ENCODE measurements at regions not wholly inside any gene's neighbourhood (a gene's known extent, or its start where the extent isn't known, plus 50 kb on each side); places are given as distances from the start of the nearest gene placed in this dataset.

DNA sequence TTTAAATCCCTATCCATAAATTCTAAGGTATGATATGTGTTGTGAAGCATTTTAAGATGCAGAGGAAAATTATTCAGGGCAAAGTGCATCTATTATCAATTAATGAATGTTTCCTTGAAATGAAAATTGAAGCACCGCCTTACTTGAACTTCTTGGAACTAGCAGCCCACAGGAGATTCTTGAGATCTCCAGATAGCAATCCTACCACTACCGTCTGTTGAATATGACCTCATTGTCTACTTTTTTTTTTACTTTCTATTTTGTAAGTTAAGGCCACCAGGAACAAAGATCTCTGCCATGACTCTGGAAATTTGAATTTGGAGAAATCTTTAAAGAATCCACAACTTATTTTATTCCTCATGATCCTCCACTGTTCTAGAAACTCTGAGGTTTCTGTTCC is 808.7 kb downstream of the KCNA4 start:
- no peak overlapping the region for H3K4me3 ChIP-seq
- H3K36me3 ChIP-seq, result no peaks in the 10 kb centered on the region
- intact Hi-C loops (cut with DNase I), result no loop called here
- H3K4me1 ChIP-seq, result no peaks in the 10 kb centered on the region
- H3K27ac ChIP-seq, result no peak overlapping the region
- H3K27me3 ChIP-seq, result no peaks in the 10 kb centered on the region
- TF ChIP-seq, protein P1, sequence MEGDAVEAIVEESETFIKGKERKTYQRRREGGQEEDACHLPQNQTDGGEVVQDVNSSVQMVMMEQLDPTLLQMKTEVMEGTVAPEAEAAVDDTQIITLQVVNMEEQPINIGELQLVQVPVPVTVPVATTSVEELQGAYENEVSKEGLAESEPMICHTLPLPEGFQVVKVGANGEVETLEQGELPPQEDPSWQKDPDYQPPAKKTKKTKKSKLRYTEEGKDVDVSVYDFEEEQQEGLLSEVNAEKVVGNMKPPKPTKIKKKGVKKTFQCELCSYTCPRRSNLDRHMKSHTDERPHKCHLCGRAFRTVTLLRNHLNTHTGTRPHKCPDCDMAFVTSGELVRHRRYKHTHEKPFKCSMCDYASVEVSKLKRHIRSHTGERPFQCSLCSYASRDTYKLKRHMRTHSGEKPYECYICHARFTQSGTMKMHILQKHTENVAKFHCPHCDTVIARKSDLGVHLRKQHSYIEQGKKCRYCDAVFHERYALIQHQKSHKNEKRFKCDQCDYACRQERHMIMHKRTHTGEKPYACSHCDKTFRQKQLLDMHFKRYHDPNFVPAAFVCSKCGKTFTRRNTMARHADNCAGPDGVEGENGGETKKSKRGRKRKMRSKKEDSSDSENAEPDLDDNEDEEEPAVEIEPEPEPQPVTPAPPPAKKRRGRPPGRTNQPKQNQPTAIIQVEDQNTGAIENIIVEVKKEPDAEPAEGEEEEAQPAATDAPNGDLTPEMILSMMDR (IDR thresholded peaks at IDR 0.05), result no peak
- no peaks in the 10 kb centered on the region for H3K9me3 ChIP-seq
- ATAC-seq (no peak), DNase-seq (no peak)

DNA sequence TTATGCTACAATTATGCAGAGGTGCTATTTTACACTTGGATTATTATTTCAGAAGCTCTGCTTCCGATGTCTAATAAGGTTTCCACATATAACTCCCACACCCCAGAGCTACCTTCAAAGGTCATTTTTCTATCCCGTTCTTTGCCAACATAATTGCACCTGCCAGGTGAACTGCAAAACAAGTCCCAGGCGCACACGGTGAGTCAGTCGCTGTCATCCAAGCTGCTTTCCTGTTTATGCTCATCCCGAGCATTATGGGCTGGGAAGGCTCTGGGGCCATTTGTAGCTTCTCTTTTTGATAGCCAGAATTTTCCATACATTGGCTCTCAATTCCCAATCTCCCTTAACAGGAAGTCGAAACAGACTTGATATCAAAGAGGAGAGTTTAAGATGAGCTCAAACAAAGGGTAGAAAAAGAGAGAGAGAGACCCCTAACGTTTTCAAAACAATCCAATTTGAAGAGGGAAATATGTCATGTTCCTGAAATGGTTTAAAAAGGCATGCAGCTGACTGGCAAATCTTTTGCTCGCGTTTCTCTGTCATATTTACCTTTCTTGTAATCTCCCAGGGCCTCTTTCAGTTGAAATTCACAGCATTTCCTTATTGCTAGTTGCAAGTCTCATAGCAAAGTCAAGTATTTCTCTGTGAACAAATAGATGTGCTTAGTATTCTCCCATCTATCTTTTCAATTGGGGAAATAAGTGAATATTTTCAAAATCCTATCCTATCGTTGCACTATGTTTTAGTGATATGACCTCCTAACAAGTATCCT is 815.9 kb downstream of the KCNA4 start:
- Histone ChIP-seq H3K4me3 (no peak overlapping the region), H3K4me1 (no peaks in the 10 kb centered on the region), H3K27me3 (no peaks in the 10 kb centered on the region), H3K27ac (no peak overlapping the region), H3K36me3 (no peaks in the 10 kb centered on the region), H3K9me3 (no peaks in the 10 kb centered on the region)
- intact Hi-C loops (cut with DNase I), result no loop called here
- ATAC-seq, result no peak
- TF ChIP-seq, protein P1 (IDR thresholded peaks at IDR 0.05), result no peak
- DNase-seq, result no peak

DNA sequence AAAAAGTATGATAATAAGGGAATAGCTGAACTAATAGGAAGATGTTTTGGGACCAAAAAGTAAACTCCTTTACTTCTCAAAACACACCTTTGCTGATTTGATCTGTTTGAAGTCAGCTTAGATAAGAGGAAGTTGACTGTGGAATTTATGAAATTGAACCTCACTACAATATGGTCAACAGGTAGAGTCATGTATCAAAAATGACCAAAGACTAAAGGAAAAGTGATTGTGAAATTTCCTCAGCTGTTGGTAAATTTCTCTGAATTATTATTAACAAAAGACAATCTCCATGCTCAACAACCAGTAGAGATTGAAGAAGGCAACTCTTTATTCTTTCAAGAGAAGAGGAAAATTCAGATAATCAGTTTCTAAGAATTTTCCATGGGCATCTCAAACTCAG is 826.5 kb downstream of the KCNA4 start:
- Histone ChIP-seq H3K9me3 (no peaks in the 10 kb centered on the region), H3K4me1 (no peaks in the 10 kb centered on the region), H3K4me3 (no peak overlapping the region), H3K27me3 (no peaks in the 10 kb centered on the region), H3K36me3 (no peaks in the 10 kb centered on the region), H3K27ac (no peak overlapping the region)
- ATAC-seq (no peak), DNase-seq (no peak)
- TF ChIP-seq, protein P1 (IDR thresholded peaks at IDR 0.05), result no peak
- intact Hi-C loops (cut with DNase I), result no loop called here

DNA sequence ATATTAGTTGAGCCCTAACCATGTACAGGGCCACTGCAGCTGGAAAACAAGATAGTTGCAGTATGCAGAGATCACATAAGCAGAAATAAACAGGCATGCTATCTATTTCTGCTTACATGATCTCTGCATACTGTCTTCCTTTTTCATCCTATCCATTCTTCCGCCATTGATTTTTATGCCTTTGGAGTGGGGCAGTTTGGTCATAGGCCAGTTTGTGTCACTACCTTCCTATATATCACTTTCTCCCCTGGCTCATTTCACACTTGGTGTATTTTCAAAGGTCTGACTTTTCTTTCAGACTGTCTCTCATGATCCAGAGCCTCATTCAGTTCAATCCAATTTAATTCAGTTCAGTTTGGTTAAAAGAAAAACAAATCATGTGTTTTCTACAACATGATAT is 829.6 kb downstream of the KCNA4 start:
- ATAC-seq (no peak), DNase-seq (no peak)
- H3K4me3 ChIP-seq, result no peak overlapping the region
- H3K27ac ChIP-seq, result no peak overlapping the region
- TF ChIP-seq, protein P1 (IDR thresholded peaks at IDR 0.05), result no peak
- intact Hi-C loops (cut with DNase I), result no loop called here
- peaks cover 0 to 4% of the 10 kb centered on the region in 2 donors for H3K9me3 ChIP-seq
- no peaks in the 10 kb centered on the region for H3K36me3 ChIP-seq
- H3K4me1 ChIP-seq, result no peaks in the 10 kb centered on the region
- no peaks in the 10 kb centered on the region for H3K27me3 ChIP-seq

DNA sequence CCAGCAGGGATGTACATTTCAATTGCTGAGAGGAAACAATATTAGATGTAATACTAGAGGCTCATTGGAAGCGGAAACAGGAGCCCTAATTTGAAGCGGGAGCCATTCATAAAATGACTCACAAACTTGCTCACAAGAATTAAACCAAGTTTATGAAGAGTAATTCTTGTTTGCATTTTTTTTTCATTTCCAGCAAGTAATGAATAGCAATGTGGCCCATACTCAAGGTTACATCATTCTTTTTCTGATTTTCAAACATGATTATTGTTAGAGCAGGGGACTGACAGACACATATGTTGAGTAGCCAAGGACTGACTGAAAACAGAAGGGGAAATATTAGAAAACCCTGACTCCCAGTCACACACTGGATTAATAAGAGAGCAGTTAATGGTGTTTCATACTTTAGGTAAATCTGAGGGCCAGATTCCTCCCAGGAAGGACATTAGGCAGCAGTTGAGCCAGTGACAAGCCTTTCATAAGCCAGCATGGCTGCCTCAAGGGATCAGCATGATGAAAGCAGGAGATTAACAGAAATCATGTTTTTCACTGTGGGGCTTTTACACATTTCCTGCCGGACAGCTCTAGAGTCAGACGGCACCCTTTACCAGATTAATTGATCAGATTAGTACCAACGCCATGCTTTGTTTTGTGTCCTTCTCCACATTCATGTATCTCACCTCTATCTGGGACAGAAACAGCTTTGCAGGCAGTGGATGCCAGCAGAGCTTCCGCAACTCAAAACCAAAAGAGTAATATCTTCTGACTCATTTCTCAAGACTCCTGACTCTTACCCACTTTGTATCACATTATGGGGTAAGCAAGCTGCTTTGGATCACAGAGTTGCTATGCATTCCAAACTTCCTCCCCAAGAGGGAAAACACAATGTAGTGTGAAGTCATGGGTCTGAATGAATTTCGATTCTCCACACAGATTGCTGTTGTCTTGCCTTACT is 831.6 kb downstream of the KCNA4 start:
- Histone ChIP-seq H3K27ac (no peak overlapping the region), H3K36me3 (no peaks in the 10 kb centered on the region), H3K27me3 (no peaks in the 10 kb centered on the region), H3K4me3 (no peak overlapping the region), H3K4me1 (no peaks in the 10 kb centered on the region), H3K9me3 (peaks cover 0 to 4% of the 10 kb centered on the region in 2 donors)
- DNase-seq, result no peak
- intact Hi-C loops (cut with DNase I), result no loop called here
- no peak for ATAC-seq
- TF ChIP-seq, protein P1 (IDR thresholded peaks at IDR 0.05), result no peak

Measured in left lung (tissue), 4 donors.